Thoracic aorta (tissue), 2 donors: ENCODE measurements at regions not wholly inside any gene's neighbourhood (a gene's known extent, or its start where the extent isn't known, plus 50 kb on each side); places are given as distances from the start of the nearest gene placed in this dataset.

Experiments
- ATAC-seq: fragments of 150-250 bp; one replicate; pipeline ENCODE4 v1.8.0; 2017; ENCODE audit warnings: low read depth; ENCODE audit not compliant: insufficient number of reproducible peaks, low FRiP score
- DNase-seq: peaks from one replicate; pipeline ENCODE4 v3.0.0-alpha.2; 2020; ENCODE audit warnings: low spot score
- H3K27ac ChIP-seq, 2 donors: fragments of 200-600 bp; sonication (generic); 1 replicate in 1 of 2; 2 replicates in 1 of 2; pipeline ENCODE4 v1.5.1; 2016; ENCODE audit warnings: mild to moderate bottlenecking in 2 of 2, moderate library complexity in 2 of 2
- H3K27me3 ChIP-seq: fragments of 200-600 bp; sonication (generic); replicated peaks from 2 replicates; pipeline ENCODE4 v1.6.0; 2016; ENCODE audit warnings: mild to moderate bottlenecking; ENCODE audit not compliant: insufficient read depth
- H3K36me3 ChIP-seq: fragments of 200-600 bp; sonication (generic); one replicate; pipeline ENCODE4 v1.5.1; 2016
- H3K4me1 ChIP-seq, 2 donors: fragments of 200-600 bp; sonication (generic); 1 replicate in 1 of 2; 2 replicates in 1 of 2; pipeline versions ENCODE4 v1.5.1 to v1.6.0; 2016; ENCODE audit warnings: low read depth in 2 of 2, mild to moderate bottlenecking in 1 of 2; ENCODE audit not compliant: control insufficient read depth in 1 of 2
- H3K4me3 ChIP-seq: fragments of 200-600 bp; sonication (generic); 2 replicates; pipeline ENCODE4 v1.5.1; 2016; ENCODE audit warnings: mild to moderate bottlenecking
- H3K9me3 ChIP-seq: fragments of 200-600 bp; sonication (generic); 2 replicates; pipeline ENCODE4 v1.5.1; 2016
- CTCF ChIP-seq: fragments of 200-600 bp; sonication (generic); IDR thresholded peaks from one replicate; pipeline ENCODE4 v1.5.1; 2019; ENCODE audit warnings: antibody characterized with exemption

GRCh38 chr20:21812379-21812778 is 106.9 kb downstream of the PAX1 start:
- ATAC-seq: no peak
- no peak for TF ChIP-seq CTCF

GRCh38 chr20:21809961-21810523 is 104.6 kb downstream of the PAX1 start:
- DNase-seq: no peak
- H3K27me3 ChIP-seq: no peaks in the 10 kb centered on the region
- no peak overlapping the region for H3K27ac ChIP-seq
- no peaks in the 10 kb centered on the region for H3K4me1 ChIP-seq
- ATAC-seq: no peak
- H3K36me3 ChIP-seq: no peaks in the 10 kb centered on the region
- TF ChIP-seq CTCF: no peak
- no peak overlapping the region for H3K4me3 ChIP-seq
- H3K9me3 ChIP-seq: no peaks in the 10 kb centered on the region

More at GRCh38 chr20:21812379-21812778, 106.9 kb downstream of the PAX1 start:
- H3K4me1 ChIP-seq: no peaks in the 10 kb centered on the region
- no peaks in the 10 kb centered on the region for H3K36me3 ChIP-seq
- H3K27me3 ChIP-seq: no peaks in the 10 kb centered on the region
- H3K9me3 ChIP-seq: no peaks in the 10 kb centered on the region
- no peak for DNase-seq
- no peak overlapping the region for H3K27ac ChIP-seq
- no peak overlapping the region for H3K4me3 ChIP-seq

GRCh38 chr20:21808863-21809664 is 103.6 kb downstream of the PAX1 start:
- no peak for ATAC-seq
- H3K27ac ChIP-seq: no peak overlapping the region
- no peaks in the 10 kb centered on the region for H3K27me3 ChIP-seq
- H3K36me3 ChIP-seq: no peaks in the 10 kb centered on the region
- no peak overlapping the region for H3K4me3 ChIP-seq
- TF ChIP-seq CTCF: peak; percentile 52
- H3K4me1 ChIP-seq: no peaks in the 10 kb centered on the region
- no peak for DNase-seq
- H3K9me3 ChIP-seq: no peaks in the 10 kb centered on the region

GRCh38 chr20:21808139-21808538 is 102.7 kb downstream of the PAX1 start:
- no peak overlapping the region for H3K4me3 ChIP-seq
- DNase-seq (no peak), ATAC-seq (no peak)
- no peaks in the 10 kb centered on the region for H3K36me3 ChIP-seq
- no peaks in the 10 kb centered on the region for H3K4me1 ChIP-seq
- no peaks in the 10 kb centered on the region for H3K27me3 ChIP-seq
- H3K27ac ChIP-seq: no peak overlapping the region
- TF ChIP-seq CTCF: no peak
- no peaks in the 10 kb centered on the region for H3K9me3 ChIP-seq

GRCh38 chr20:21804802-21805201 is 99.3 kb downstream of the PAX1 start:
- no peak overlapping the region for H3K4me3 ChIP-seq
- H3K9me3 ChIP-seq: no peaks in the 10 kb centered on the region
- H3K27ac ChIP-seq: no peak overlapping the region
- H3K27me3 ChIP-seq: no peaks in the 10 kb centered on the region
- H3K4me1 ChIP-seq: no peaks in the 10 kb centered on the region
- ATAC-seq (no peak), DNase-seq (no peak)
- H3K36me3 ChIP-seq: no peaks in the 10 kb centered on the region
- no peak for TF ChIP-seq CTCF
